SK-N-SH (cell line): ENCODE measurements at regions not wholly inside any gene's neighbourhood (a gene's known extent, or its start where the extent isn't known, plus 50 kb on each side); places are given as distances from the start of the nearest gene placed in this dataset.

Source experiments
- CTCF ChIA-PET: fragments of 300-600, 350-600 bp; formaldehyde crosslinking; extraction: SDS; loops from one replicate; lab custom pipeline; 2021; lab: Yijun Ruan, JAX
- POLR2A ChIA-PET: fragments of 350-600 bp; sonication (Branson Sonifier 250); formaldehyde crosslinking; extraction: SDS; loops from one replicate; lab custom pipeline; 2020; ENCODE audit warnings: antibody characterized with exemption, inconsistent platforms; lab: Yijun Ruan, JAX
- DNase-seq: peaks from one replicate; pipeline ENCODE4 v3.0.0; 2012
- H2AFZ ChIP-seq: fragments of 200-600 bp; sonication (generic); 2 replicates; pipeline ENCODE4 v1.8.1; 2016; ENCODE audit warnings: antibody characterized with exemption, mild to moderate bottlenecking, low read depth
- H3F3A ChIP-seq: fragments of 200-600 bp; sonication (generic); replicated peaks from 2 replicates; pipeline ENCODE3; 2016; ENCODE audit warnings: antibody characterized with exemption, mild to moderate bottlenecking; ENCODE audit not compliant: insufficient read depth
- H3K27ac ChIP-seq, 2 experiments: fragments of 200-500 bp in 1 of 2; fragments of 200-600 bp in 1 of 2; sonication (Bioruptor generic) in 1 of 2; sonication (generic), shearing (Covaris generic) in 1 of 2; 2 replicates each; pipeline versions ENCODE4 v1.5.1 to v1.6.1; 2014 to 2016; ENCODE audit warnings: low read depth in 2 of 2, inconsistent platforms in 1 of 2, low read length in 1 of 2, mild to moderate bottlenecking in 1 of 2, mixed read lengths in 1 of 2
- H3K27me3 ChIP-seq: fragments of 200-600 bp; sonication (generic), shearing (Covaris generic); 2 replicates; pipeline ENCODE4 v1.6.1; 2016; ENCODE audit warnings: mixed run types; ENCODE audit not compliant: insufficient read depth
- H3K36me3 ChIP-seq, 2 experiments: fragments of 200-500 bp in 1 of 2; fragments of 200-600 bp in 1 of 2; sonication (Bioruptor generic) in 1 of 2; sonication (generic) in 1 of 2; replicated peaks in 1 of 2; 2 replicates each; pipeline versions ENCODE3 to v1.5.1; 2014 to 2016; ENCODE audit warnings: low read length in 1 of 2, mild to moderate bottlenecking in 1 of 2; ENCODE audit not compliant: insufficient read depth in 2 of 2, control insufficient read depth in 1 of 2
- H3K4me1 ChIP-seq, 2 experiments: fragments of 200-500 bp in 1 of 2; fragments of 200-600 bp in 1 of 2; sonication (Bioruptor generic) in 1 of 2; sonication (generic), shearing (Covaris generic) in 1 of 2; 2 replicates each; pipeline versions ENCODE4 v1.5.1 to v1.6.1; 2014 to 2016; ENCODE audit warnings: low read depth in 1 of 2, low read length in 1 of 2, mixed run types in 1 of 2; ENCODE audit not compliant: insufficient read depth in 2 of 2, control insufficient read depth in 1 of 2
- H3K4me2 ChIP-seq: fragments of 200-600 bp; sonication (generic), shearing (Covaris generic); 2 replicates; pipeline ENCODE4 v1.6.1; 2017; ENCODE audit warnings: mixed run types
- H3K4me3 ChIP-seq, 2 experiments: fragments of 200-500 bp in 1 of 2; fragments of 200-600 bp in 1 of 2; sonication (Bioruptor generic) in 1 of 2; sonication (generic), shearing (Covaris generic) in 1 of 2; 2 replicates each; pipeline versions ENCODE4 v1.5.1 to v1.8.1; 2014 to 2016; ENCODE audit warnings: low read depth in 2 of 2, inconsistent platforms in 1 of 2, low read length in 1 of 2, mild to moderate bottlenecking in 1 of 2, mixed read lengths in 1 of 2, moderate library complexity in 1 of 2
- H3K79me2 ChIP-seq: fragments of 200-600 bp; sonication (generic); 2 replicates; pipeline ENCODE4 v1.8.1; 2017; ENCODE audit warnings: mild to moderate bottlenecking; ENCODE audit not compliant: insufficient read depth
- H3K9ac ChIP-seq: fragments of 200-600 bp; sonication (generic); 2 replicates; pipeline ENCODE4 v1.6.1; 2017; ENCODE audit warnings: mixed run types
- H3K9me2 ChIP-seq: fragments of 200-600 bp; sonication (generic); 2 replicates; pipeline ENCODE4 v1.6.1; 2017; ENCODE audit warnings: mixed run types
- H3K9me3 ChIP-seq: fragments of 200-600 bp; sonication (generic); 2 replicates; pipeline ENCODE4 v1.6.1; 2017; ENCODE audit warnings: mixed run types, mild to moderate bottlenecking, moderate library complexity
- H4K20me1 ChIP-seq: fragments of 200-600 bp; sonication (generic); 2 replicates; pipeline ENCODE4 v1.6.1; 2017; ENCODE audit warnings: mild to moderate bottlenecking, mixed run types; ENCODE audit not compliant: insufficient read depth
- ELF1 ChIP-seq: IDR thresholded peaks from 2 replicates; pipeline ENCODE4 v1.4.0; 2012
- FOXM1 ChIP-seq: IDR thresholded peaks from 2 replicates; pipeline ENCODE4 v1.4.0; 2012; ENCODE audit warnings: low read depth, mild to moderate bottlenecking
- GABPA ChIP-seq: IDR thresholded peaks from 2 replicates; pipeline ENCODE4 v1.4.0; 2012; ENCODE audit warnings: low read depth, mild to moderate bottlenecking
- JUND ChIP-seq: IDR thresholded peaks from 2 replicates; pipeline ENCODE4 v1.4.0; 2012
- MEF2A ChIP-seq: IDR thresholded peaks from 2 replicates; pipeline ENCODE4 v1.4.0; 2012; ENCODE audit warnings: low read depth, borderline replicate concordance
- NFIC ChIP-seq: IDR thresholded peaks from 2 replicates; pipeline ENCODE4 v1.4.0; 2012; ENCODE audit warnings: borderline replicate concordance
- POLR2AphosphoS5 ChIP-seq: IDR thresholded peaks from 2 replicates; pipeline ENCODE4 v1.6.1; 2012; ENCODE audit warnings: low read depth, low read length
- RCOR1 ChIP-seq: fragments of 150-350 bp; IDR thresholded peaks from 2 replicates; pipeline ENCODE4 v1.6.1; 2017; ENCODE audit warnings: antibody characterized with exemption, low read length
- RFX5 ChIP-seq: IDR thresholded peaks from 2 replicates; pipeline ENCODE4 v1.6.1; 2012; ENCODE audit warnings: mild to moderate bottlenecking, improper control_type of control experiment, low read length
- RXRA ChIP-seq: IDR thresholded peaks from 2 replicates; pipeline ENCODE4 v1.4.0; 2012; ENCODE audit warnings: low read depth, mild to moderate bottlenecking, borderline replicate concordance
- SIN3A ChIP-seq: IDR thresholded peaks from 2 replicates; pipeline ENCODE4 v1.6.1; 2012; ENCODE audit warnings: low read depth, mild to moderate bottlenecking, low read length, moderate library complexity, borderline replicate concordance
- TCF12 ChIP-seq: IDR thresholded peaks from 2 replicates; pipeline ENCODE4 v1.4.0; 2012
- TEAD4 ChIP-seq: IDR thresholded peaks from 2 replicates; pipeline ENCODE4 v1.4.0; 2012; ENCODE audit warnings: mild to moderate bottlenecking, borderline replicate concordance; ENCODE audit not compliant: insufficient read depth
- WGBS: methylation state at CpG from one replicate; pipeline ENCODE4 v1.1.6; 2017; ENCODE audit warnings: low lambda C conversion rate; 5-methylcytosine and 5-hydroxymethylcytosine counted together
- TF ChIP-seq, protein P1 (sequence below): IDR thresholded peaks from 2 replicates; pipeline ENCODE4 v1.6.1; 2012; ENCODE audit warnings: mild to moderate bottlenecking, low read depth, low read length, moderate library complexity
- TF ChIP-seq, protein P2 (sequence below): IDR thresholded peaks from 2 replicates; pipeline ENCODE4; 2012
- TF ChIP-seq, protein P3 (sequence below): IDR thresholded peaks from 2 replicates; pipeline ENCODE4 v1.4.0; 2012; ENCODE audit warnings: low read depth, borderline replicate concordance
- TF ChIP-seq, protein P4 (sequence below): fragments of 150-350 bp; IDR thresholded peaks from 2 replicates; pipeline ENCODE4 v1.6.1; 2017; ENCODE audit warnings: antibody characterized with exemption, low read length, low read depth, borderline replicate concordance
- TF ChIP-seq, protein P5 (sequence below): fragments of 150-350 bp; IDR thresholded peaks from 2 replicates; pipeline ENCODE4 v1.6.1; 2016; ENCODE audit warnings: mild to moderate bottlenecking, low read depth, low read length
- TF ChIP-seq, protein P6 (sequence below): IDR thresholded peaks from 2 replicates; pipeline ENCODE4 v1.4.0; 2012; ENCODE audit warnings: low read depth

DNA sequence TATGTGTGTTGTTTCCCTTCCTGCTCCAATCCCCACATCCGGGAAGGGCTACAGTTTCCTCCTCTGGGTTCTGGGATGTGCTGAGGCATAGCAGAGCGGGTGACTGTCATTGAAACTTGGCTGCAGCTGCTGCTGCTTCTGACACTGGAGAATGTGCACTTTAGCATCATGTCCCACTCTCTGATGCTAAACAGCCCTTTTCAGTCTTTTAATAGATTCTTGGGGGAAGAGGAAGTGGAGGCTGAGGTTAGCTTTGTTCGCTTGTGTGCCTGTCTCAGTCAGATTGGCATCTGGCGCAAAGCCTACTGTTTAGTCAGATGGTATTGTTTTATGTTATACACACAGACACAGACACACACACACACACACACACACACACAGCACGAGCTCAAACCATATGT lies 136.5 kb upstream of the RND3 start:
- WGBS = 61% methylated on average over 5 of the region's 5 CpGs
- Histone ChIP-seq H3K9ac (no peak overlapping the region), H3K4me2 (no peak overlapping the region), H3K4me3 (no peak overlapping the region), H3K9me3 (no peaks in the 10 kb centered on the region), H3K79me2 (no peaks in the 10 kb centered on the region), H3K36me3 (no peaks in the 10 kb centered on the region), H4K20me1 (no peaks in the 10 kb centered on the region), H3K9me2 (no peaks in the 10 kb centered on the region), H3F3A (peaks cover 20% of the 10 kb centered on the region), H3K27me3 (no peaks in the 10 kb centered on the region), H3K27ac (peak overlapping the region; percentile 27 to 53; a peak in 3 of 4 replicates), H3K4me1 (peaks cover 13 to 25% of the 10 kb centered on the region in 2 experiments), H2AFZ (0 out of 2 replicates have a peak overlapping the region, but pooled peaks have one; percentile 4)
- ChIA-PET CTCF (interaction anchor here (0.6 kb wide), 1 partner anchor 81 kb away, joined by 3 read pairs; no protein-coding TSS in a partner anchor), POLR2A (no interaction called here)
- DNase-seq = peak; percentile 15
- TF ChIP-seq POLR2AphosphoS5 = no peak
- TF ChIP-seq ELF1 = no peak
- no peak for TF ChIP-seq FOXM1
- TF ChIP-seq, protein P1, sequence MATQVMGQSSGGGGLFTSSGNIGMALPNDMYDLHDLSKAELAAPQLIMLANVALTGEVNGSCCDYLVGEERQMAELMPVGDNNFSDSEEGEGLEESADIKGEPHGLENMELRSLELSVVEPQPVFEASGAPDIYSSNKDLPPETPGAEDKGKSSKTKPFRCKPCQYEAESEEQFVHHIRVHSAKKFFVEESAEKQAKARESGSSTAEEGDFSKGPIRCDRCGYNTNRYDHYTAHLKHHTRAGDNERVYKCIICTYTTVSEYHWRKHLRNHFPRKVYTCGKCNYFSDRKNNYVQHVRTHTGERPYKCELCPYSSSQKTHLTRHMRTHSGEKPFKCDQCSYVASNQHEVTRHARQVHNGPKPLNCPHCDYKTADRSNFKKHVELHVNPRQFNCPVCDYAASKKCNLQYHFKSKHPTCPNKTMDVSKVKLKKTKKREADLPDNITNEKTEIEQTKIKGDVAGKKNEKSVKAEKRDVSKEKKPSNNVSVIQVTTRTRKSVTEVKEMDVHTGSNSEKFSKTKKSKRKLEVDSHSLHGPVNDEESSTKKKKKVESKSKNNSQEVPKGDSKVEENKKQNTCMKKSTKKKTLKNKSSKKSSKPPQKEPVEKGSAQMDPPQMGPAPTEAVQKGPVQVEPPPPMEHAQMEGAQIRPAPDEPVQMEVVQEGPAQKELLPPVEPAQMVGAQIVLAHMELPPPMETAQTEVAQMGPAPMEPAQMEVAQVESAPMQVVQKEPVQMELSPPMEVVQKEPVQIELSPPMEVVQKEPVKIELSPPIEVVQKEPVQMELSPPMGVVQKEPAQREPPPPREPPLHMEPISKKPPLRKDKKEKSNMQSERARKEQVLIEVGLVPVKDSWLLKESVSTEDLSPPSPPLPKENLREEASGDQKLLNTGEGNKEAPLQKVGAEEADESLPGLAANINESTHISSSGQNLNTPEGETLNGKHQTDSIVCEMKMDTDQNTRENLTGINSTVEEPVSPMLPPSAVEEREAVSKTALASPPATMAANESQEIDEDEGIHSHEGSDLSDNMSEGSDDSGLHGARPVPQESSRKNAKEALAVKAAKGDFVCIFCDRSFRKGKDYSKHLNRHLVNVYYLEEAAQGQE = no peak
- TF ChIP-seq TCF12 = peak; percentile 75
- TF ChIP-seq, protein P2, sequence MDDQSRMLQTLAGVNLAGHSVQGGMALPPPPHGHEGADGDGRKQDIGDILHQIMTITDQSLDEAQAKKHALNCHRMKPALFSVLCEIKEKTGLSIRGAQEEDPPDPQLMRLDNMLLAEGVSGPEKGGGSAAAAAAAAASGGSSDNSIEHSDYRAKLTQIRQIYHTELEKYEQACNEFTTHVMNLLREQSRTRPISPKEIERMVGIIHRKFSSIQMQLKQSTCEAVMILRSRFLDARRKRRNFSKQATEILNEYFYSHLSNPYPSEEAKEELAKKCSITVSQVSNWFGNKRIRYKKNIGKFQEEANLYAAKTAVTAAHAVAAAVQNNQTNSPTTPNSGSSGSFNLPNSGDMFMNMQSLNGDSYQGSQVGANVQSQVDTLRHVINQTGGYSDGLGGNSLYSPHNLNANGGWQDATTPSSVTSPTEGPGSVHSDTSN = peak; percentile 59
- TF ChIP-seq RXRA = no peak

DNA sequence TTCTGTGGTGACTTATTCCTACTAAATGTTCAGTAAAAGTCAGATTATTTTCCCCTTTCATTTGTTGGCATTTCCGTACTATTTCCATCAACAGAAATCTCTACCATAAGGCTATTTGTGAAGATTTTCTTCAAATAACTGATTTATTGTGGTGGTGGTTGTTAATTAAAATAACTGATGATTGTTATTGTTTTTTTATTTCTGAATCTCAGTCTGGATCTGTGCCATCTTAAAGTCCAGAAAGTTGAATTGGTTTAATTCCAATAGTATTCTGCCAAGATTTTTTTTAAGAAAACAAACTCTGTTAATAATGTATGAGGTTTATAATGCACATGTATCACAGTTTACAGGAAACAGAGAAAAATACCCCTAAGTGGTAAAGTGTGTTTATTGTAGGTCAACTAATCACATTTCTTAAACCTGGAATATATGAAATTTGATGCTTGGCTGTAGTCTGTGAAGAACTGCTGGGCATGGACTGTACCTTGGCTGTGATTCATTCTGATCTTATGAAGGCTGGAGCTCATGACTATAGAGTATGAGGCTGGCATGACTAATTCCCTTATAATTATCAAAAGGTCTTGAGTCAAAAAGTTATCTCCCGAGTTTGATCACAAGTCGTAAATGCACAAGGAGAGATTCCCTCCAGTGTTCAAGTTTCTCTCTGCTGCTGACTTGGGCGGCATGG lies 134.2 kb upstream of the RND3 start:
- Histone ChIP-seq H3K27me3 (no peaks in the 10 kb centered on the region), H3K27ac (peak overlapping the region; percentile 78 to 88), H3F3A (peaks cover 20% of the 10 kb centered on the region), H4K20me1 (no peaks in the 10 kb centered on the region), H3K9me2 (no peaks in the 10 kb centered on the region), H3K79me2 (no peaks in the 10 kb centered on the region), H3K9ac (peak overlapping the region; percentile 40; the same call in 1 of the 2 replicates), H2AFZ (0 out of 2 replicates have a peak overlapping the region, but pooled peaks have one; percentile 57), H3K36me3 (no peaks in the 10 kb centered on the region), H3K4me1 (peaks cover 13 to 25% of the 10 kb centered on the region in 2 experiments), H3K4me2 (peak overlapping the region; percentile 60; the same call in 1 of the 2 replicates), H3K4me3 (no peak overlapping the region), H3K9me3 (no peaks in the 10 kb centered on the region)
- DNase-seq = no peak
- CTCF ChIA-PET = no interaction called here
- POLR2A ChIA-PET = no interaction called here
- WGBS = 40% methylated on average over 4 of the region's 4 CpGs
- TF ChIP-seq, protein P3, sequence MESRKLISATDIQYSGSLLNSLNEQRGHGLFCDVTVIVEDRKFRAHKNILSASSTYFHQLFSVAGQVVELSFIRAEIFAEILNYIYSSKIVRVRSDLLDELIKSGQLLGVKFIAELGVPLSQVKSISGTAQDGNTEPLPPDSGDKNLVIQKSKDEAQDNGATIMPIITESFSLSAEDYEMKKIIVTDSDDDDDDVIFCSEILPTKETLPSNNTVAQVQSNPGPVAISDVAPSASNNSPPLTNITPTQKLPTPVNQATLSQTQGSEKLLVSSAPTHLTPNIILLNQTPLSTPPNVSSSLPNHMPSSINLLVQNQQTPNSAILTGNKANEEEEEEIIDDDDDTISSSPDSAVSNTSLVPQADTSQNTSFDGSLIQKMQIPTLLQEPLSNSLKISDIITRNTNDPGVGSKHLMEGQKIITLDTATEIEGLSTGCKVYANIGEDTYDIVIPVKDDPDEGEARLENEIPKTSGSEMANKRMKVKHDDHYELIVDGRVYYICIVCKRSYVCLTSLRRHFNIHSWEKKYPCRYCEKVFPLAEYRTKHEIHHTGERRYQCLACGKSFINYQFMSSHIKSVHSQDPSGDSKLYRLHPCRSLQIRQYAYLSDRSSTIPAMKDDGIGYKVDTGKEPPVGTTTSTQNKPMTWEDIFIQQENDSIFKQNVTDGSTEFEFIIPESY = no peak
- peak; percentile 70 for TF ChIP-seq TCF12
- TF ChIP-seq RFX5 = no peak
- TF ChIP-seq JUND = peak; percentile 70
- TF ChIP-seq, protein P4, sequence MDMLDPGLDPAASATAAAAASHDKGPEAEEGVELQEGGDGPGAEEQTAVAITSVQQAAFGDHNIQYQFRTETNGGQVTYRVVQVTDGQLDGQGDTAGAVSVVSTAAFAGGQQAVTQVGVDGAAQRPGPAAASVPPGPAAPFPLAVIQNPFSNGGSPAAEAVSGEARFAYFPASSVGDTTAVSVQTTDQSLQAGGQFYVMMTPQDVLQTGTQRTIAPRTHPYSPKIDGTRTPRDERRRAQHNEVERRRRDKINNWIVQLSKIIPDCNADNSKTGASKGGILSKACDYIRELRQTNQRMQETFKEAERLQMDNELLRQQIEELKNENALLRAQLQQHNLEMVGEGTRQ = no peak
- TF ChIP-seq NFIC = peak; percentile 80
- TF ChIP-seq SIN3A = no peak
- TF ChIP-seq, protein P5, sequence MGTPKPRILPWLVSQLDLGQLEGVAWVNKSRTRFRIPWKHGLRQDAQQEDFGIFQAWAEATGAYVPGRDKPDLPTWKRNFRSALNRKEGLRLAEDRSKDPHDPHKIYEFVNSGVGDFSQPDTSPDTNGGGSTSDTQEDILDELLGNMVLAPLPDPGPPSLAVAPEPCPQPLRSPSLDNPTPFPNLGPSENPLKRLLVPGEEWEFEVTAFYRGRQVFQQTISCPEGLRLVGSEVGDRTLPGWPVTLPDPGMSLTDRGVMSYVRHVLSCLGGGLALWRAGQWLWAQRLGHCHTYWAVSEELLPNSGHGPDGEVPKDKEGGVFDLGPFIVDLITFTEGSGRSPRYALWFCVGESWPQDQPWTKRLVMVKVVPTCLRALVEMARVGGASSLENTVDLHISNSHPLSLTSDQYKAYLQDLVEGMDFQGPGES = no peak
- TF ChIP-seq, protein P6, sequence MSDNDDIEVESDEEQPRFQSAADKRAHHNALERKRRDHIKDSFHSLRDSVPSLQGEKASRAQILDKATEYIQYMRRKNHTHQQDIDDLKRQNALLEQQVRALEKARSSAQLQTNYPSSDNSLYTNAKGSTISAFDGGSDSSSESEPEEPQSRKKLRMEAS = peak; percentile 50
- TF ChIP-seq RCOR1 = no peak
- TF ChIP-seq MEF2A = no peak
- 0 out of 2 replicates have a peak, but pooled peaks have one; percentile 35 for TF ChIP-seq TEAD4
- no peak for TF ChIP-seq GABPA
